ENCODE measurements at regions not wholly inside any gene's neighbourhood (a gene's known extent, or its start where the extent isn't known, plus 50 kb on each side); places are given as distances from the start of the nearest gene placed in this dataset.

DNA sequence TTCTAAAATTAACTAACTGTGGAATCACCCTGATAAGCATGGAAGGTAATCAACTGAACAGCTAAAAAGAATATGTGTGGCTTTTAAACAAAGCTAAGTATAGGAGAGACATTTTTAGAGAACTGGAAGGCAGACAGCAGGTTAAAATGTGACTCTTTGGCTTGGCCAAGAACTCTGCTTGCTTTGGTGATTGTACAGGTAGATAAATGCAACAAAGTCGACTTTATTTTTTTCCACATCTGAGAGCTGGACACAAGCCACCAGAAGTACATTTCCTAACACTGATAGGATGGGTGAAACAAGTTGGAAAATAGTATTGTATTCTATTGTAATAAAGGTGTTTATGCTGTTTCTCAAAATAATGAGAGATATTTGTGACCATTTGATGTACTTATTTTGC is 84.1 kb downstream of the RBMX2 start:
- TF ChIP-seq, protein P1, sequence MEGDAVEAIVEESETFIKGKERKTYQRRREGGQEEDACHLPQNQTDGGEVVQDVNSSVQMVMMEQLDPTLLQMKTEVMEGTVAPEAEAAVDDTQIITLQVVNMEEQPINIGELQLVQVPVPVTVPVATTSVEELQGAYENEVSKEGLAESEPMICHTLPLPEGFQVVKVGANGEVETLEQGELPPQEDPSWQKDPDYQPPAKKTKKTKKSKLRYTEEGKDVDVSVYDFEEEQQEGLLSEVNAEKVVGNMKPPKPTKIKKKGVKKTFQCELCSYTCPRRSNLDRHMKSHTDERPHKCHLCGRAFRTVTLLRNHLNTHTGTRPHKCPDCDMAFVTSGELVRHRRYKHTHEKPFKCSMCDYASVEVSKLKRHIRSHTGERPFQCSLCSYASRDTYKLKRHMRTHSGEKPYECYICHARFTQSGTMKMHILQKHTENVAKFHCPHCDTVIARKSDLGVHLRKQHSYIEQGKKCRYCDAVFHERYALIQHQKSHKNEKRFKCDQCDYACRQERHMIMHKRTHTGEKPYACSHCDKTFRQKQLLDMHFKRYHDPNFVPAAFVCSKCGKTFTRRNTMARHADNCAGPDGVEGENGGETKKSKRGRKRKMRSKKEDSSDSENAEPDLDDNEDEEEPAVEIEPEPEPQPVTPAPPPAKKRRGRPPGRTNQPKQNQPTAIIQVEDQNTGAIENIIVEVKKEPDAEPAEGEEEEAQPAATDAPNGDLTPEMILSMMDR (IDR thresholded peaks at IDR 0.05; ENCODE audit: insufficient read depth, low read depth, low read length): no peak
- TF ChIP-seq EZH2 (IDR thresholded peaks at IDR 0.05; ENCODE audit: insufficient read depth, low read length): no peak

Data from astrocyte (in vitro differentiated cells and primary cell).